Adipocyte (in vitro differentiated cells): ENCODE measurements at regions not wholly inside any gene's neighbourhood (a gene's known extent, or its start where the extent isn't known, plus 50 kb on each side); places are given as distances from the start of the nearest gene placed in this dataset.

Experiments
- DNase-seq: peaks from one replicate; pipeline ENCODE4 v3.0.0-alpha.2; 2015; ENCODE audit warnings: low read depth
- H3K27me3 ChIP-seq: replicated peaks from 2 replicates; pipeline ENCODE4 v1.7.0; 2013; ENCODE audit warnings: mild to moderate bottlenecking, low read length, moderate library complexity; ENCODE audit not compliant: control insufficient read depth, insufficient read depth
- H3K36me3 ChIP-seq: 2 replicates; pipeline ENCODE4 v1.7.0; 2013; ENCODE audit warnings: low read length, mild to moderate bottlenecking, moderate library complexity; ENCODE audit not compliant: control insufficient read depth, insufficient read depth, severe bottlenecking
- H3K4me1 ChIP-seq: 2 replicates; pipeline ENCODE4 v1.7.0; 2013; ENCODE audit warnings: mild to moderate bottlenecking, low read length, moderate library complexity; ENCODE audit not compliant: control insufficient read depth, insufficient read depth
- H3K4me3 ChIP-seq: 2 replicates; pipeline ENCODE4 v1.7.0; 2013; ENCODE audit warnings: mild to moderate bottlenecking, low read length, moderate library complexity
- H3K9ac ChIP-seq: 2 replicates; pipeline ENCODE4 v1.7.0; 2013; ENCODE audit warnings: mild to moderate bottlenecking, low read length, moderate library complexity
- H3K9me3 ChIP-seq: 2 replicates; pipeline ENCODE4 v1.7.0; 2013; ENCODE audit warnings: mild to moderate bottlenecking, low read length, moderate library complexity; ENCODE audit not compliant: control insufficient read depth

GRCh38 chr22:22823131-22823810, 64.3 kb upstream of the IGLL5 start:
- Histone ChIP-seq H3K27me3 (peaks cover 34% of the 10 kb centered on the region), H3K4me3 (no peak overlapping the region), H3K36me3 (no peaks in the 10 kb centered on the region), H3K4me1 (no peaks in the 10 kb centered on the region), H3K9me3 (no peaks in the 10 kb centered on the region), H3K9ac (no peak overlapping the region)
- DNase-seq = no peak

- Histone ChIP-seq H3K4me1 (no peaks in the 10 kb centered on the region), H3K9ac (no peak overlapping the region), H3K9me3 (no peaks in the 10 kb centered on the region), H3K4me3 (no peak overlapping the region), H3K27me3 (peaks cover 29% of the 10 kb centered on the region), H3K36me3 (no peaks in the 10 kb centered on the region)
- DNase-seq = no peak
Measured at GRCh38 chr22:22824340-22825212, 63.0 kb upstream of the IGLL5 start.

GRCh38 chr22:22825213-22825593, 62.4 kb upstream of the IGLL5 start:
- H3K4me1 ChIP-seq = no peaks in the 10 kb centered on the region
- H3K9me3 ChIP-seq = peaks cover 2% of the 10 kb centered on the region
- H3K4me3 ChIP-seq = no peak overlapping the region
- H3K9ac ChIP-seq = no peak overlapping the region
- H3K36me3 ChIP-seq = no peaks in the 10 kb centered on the region
- no peak for DNase-seq
- peaks cover 27% of the 10 kb centered on the region for H3K27me3 ChIP-seq

GRCh38 chr22:22827187-22827939, 60.3 kb upstream of the IGLL5 start:
- Histone ChIP-seq H3K4me1 (no peaks in the 10 kb centered on the region), H3K9ac (no peak overlapping the region), H3K27me3 (peaks cover 21% of the 10 kb centered on the region), H3K9me3 (peaks cover 17% of the 10 kb centered on the region), H3K36me3 (no peaks in the 10 kb centered on the region), H3K4me3 (no peak overlapping the region)
- DNase-seq = no peak

GRCh38 chr22:22830193-22830592, 57.4 kb upstream of the IGLL5 start:
- H3K9ac ChIP-seq = no peak overlapping the region
- H3K27me3 ChIP-seq = peaks cover 31% of the 10 kb centered on the region
- H3K4me3 ChIP-seq = no peak overlapping the region
- no peaks in the 10 kb centered on the region for H3K36me3 ChIP-seq
- no peaks in the 10 kb centered on the region for H3K4me1 ChIP-seq
- no peak for DNase-seq
- peaks cover 17% of the 10 kb centered on the region for H3K9me3 ChIP-seq

GRCh38 chr22:22830957-22831688, 56.5 kb upstream of the IGLL5 start:
- no peak overlapping the region for H3K4me3 ChIP-seq
- peaks cover 17% of the 10 kb centered on the region for H3K9me3 ChIP-seq
- H3K4me1 ChIP-seq = no peaks in the 10 kb centered on the region
- H3K27me3 ChIP-seq = peaks cover 26% of the 10 kb centered on the region
- no peak overlapping the region for H3K9ac ChIP-seq
- no peaks in the 10 kb centered on the region for H3K36me3 ChIP-seq
- no peak for DNase-seq

- H3K9me3 ChIP-seq = peaks cover 17% of the 10 kb centered on the region
- no peak overlapping the region for H3K4me3 ChIP-seq
- H3K27me3 ChIP-seq = peaks cover 19% of the 10 kb centered on the region
- DNase-seq = no peak
- H3K36me3 ChIP-seq = no peaks in the 10 kb centered on the region
- no peak overlapping the region for H3K9ac ChIP-seq
- H3K4me1 ChIP-seq = no peaks in the 10 kb centered on the region
Measured at GRCh38 chr22:22833059-22833458, 54.6 kb upstream of the IGLL5 start.

- no peaks in the 10 kb centered on the region for H3K4me1 ChIP-seq
- peaks cover 23% of the 10 kb centered on the region for H3K27me3 ChIP-seq
- no peak overlapping the region for H3K4me3 ChIP-seq
- no peak for DNase-seq
- peaks cover 17% of the 10 kb centered on the region for H3K9me3 ChIP-seq
- H3K9ac ChIP-seq = no peak overlapping the region
- no peaks in the 10 kb centered on the region for H3K36me3 ChIP-seq
Measured at GRCh38 chr22:22833488-22833887, 54.1 kb upstream of the IGLL5 start.

- Histone ChIP-seq H3K9me3 (peaks cover 17% of the 10 kb centered on the region), H3K9ac (no peak overlapping the region), H3K36me3 (no peaks in the 10 kb centered on the region), H3K4me1 (no peaks in the 10 kb centered on the region), H3K27me3 (peaks cover 30% of the 10 kb centered on the region), H3K4me3 (no peak overlapping the region)
- no peak for DNase-seq
Measured at GRCh38 chr22:22834204-22834603, 53.4 kb upstream of the IGLL5 start.

- H3K9ac ChIP-seq = no peak overlapping the region
- H3K4me1 ChIP-seq = no peaks in the 10 kb centered on the region
- H3K36me3 ChIP-seq = no peaks in the 10 kb centered on the region
- DNase-seq = no peak
- peaks cover 17% of the 10 kb centered on the region for H3K9me3 ChIP-seq
- H3K4me3 ChIP-seq = no peak overlapping the region
- peaks cover 27% of the 10 kb centered on the region for H3K27me3 ChIP-seq
Measured at GRCh38 chr22:22834783-22835182, 52.8 kb upstream of the IGLL5 start.
